Activated naive CD8-positive, alpha-beta T cell treated with anti-CD3 and anti-CD28 coated beads, Interleukin-2, amount 50 U/mL, for 24 hours (primary cell): ENCODE measurements at regions not wholly inside any gene's neighbourhood (a gene's known extent, or its start where the extent isn't known, plus 50 kb on each side); places are given as distances from the start of the nearest gene placed in this dataset.

Experiments used
- ATAC-seq: fragments of 150-1000 bp; cut with Tn5 transposase; one replicate; pipeline ENCODE4 v1.10.0; 2021
- DNase-seq: peaks from one replicate; pipeline ENCODE4 v3.0.0; 2021
- H3K27ac Mint-ChIP-seq: one replicate; pipeline ENCODE4 v1.8.0; 2021; ENCODE audit warnings: mild to moderate bottlenecking, mixed read lengths
- H3K27me3 Mint-ChIP-seq: one replicate; pipeline ENCODE4 v1.8.0; 2021; ENCODE audit warnings: mixed read lengths
- H3K36me3 Mint-ChIP-seq: one replicate; pipeline ENCODE4 v1.8.0; 2021; ENCODE audit warnings: low read depth, mixed read lengths
- H3K4me1 Mint-ChIP-seq: one replicate; pipeline ENCODE4 v1.8.0; 2021; ENCODE audit warnings: mixed read lengths
- H3K4me3 Mint-ChIP-seq: one replicate; pipeline ENCODE4 v1.8.0; 2021; ENCODE audit warnings: mild to moderate bottlenecking, moderate library complexity, mixed read lengths
- H3K9me3 Mint-ChIP-seq: one replicate; pipeline ENCODE4 v1.8.0; 2021; ENCODE audit warnings: mixed read lengths

DNA sequence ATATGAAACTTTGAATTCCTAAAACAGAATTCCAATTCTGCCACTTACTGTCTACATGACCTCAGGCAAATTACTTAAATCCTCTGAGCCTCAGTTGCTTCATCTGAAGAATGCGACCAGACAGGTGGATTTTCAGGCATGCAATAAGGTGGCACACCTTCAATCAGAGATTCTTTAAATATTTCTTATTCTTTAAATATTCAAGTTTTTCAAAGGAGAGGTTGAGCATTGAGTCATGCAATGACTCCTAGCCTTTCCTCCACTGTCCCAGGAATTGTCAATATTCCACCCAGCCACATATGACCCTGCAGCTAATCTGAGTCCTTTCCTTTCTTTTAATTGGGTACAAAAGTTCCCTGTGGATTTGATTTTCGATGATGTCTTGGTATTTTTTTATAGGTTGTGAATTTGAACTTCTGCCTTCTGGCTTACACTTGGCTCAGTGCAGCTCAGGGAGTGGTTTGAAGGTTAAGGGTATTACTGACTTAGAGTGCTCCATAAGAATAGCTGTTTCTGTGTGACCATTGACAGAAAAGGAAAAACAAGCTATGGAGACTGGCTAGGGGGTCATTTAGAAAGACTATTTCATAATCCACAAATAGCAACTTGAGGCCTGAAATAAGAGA lies 52.2 kb upstream of the PRDX6 start:
- Mint-ChIP-seq H3K4me3 (no peak overlapping the region), H3K27me3 (no peaks in the 10 kb centered on the region), H3K9me3 (no peaks in the 10 kb centered on the region), H3K4me1 (peaks cover 19% of the 10 kb centered on the region), H3K36me3 (no peaks in the 10 kb centered on the region), H3K27ac (no peak overlapping the region)
- DNase-seq (no peak), ATAC-seq (no peak)

DNA sequence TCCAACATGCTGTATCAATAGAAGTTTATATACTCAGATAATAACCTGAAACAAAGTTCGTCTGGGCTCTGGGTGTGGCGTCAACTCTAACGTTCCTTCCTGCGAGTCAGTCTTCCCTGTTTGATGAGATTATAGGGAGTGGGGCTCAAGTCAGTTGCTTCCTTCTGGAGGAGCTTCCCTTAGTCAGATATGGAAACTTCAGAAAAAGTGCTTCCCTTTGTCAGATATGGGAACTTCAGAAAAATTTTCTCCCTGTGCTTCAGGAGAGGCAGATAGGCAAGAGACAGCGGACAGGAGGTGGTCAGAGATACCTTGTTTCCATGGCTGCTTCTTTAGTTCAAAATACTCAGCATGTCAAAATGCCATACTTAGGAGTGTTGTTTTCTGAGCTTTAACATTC lies 51.1 kb upstream of the PRDX6 start:
- no peak for DNase-seq
- Mint-ChIP-seq H3K36me3 (no peaks in the 10 kb centered on the region), H3K27me3 (no peaks in the 10 kb centered on the region), H3K9me3 (no peaks in the 10 kb centered on the region), H3K27ac (no peak overlapping the region), H3K4me3 (no peak overlapping the region), H3K4me1 (peaks cover 23% of the 10 kb centered on the region)
- no peak for ATAC-seq

DNA sequence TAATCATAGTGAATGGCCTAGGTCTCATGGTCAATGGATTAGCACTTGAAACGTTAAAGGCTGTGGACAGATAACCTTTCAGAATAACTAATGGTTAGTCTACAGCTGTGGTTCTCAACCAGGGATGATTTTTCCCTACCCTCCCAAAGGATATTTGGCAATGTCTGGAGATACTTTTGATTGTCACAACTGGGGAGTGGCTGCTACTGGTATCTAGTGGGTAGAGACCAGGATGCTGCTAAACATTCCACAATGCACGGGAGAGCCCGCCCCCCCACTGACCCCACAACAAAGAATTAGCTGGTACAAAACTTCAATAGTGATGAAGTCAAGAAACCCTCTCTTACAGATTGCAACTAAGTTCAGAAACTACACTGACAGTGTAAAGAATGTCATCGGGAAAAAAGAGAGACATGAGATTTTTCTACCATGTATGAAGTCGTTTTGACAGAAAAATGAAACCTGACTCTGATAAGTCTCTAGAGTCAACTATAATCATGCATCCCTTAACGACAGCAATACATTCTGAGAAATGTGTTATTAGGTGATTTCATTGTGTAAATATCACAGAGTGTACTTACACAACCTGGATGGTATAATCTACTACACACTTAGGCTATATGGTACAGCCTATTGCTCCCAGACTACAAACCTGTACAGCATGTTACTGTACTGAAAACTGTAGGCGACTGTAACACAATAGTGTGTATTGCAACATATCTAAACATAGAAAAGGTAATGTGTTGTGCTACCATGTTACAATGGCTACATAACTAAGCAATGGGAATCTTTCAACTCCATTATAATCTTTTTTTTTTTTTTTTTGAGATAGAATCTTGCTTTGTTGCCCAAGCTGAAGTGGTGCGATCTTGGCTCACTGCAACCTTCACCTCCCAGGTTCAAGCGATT lies 49.7 kb upstream of the PRDX6 start:
- ATAC-seq (no peak), DNase-seq (no peak)
- Mint-ChIP-seq H3K9me3 (no peaks in the 10 kb centered on the region), H3K27ac (no peak overlapping the region), H3K36me3 (no peaks in the 10 kb centered on the region), H3K4me1 (peaks cover 26% of the 10 kb centered on the region), H3K4me3 (no peak overlapping the region), H3K27me3 (no peaks in the 10 kb centered on the region)
